NCI-H2171 treated with DMSO at 0.1 percent for 48 hours (cell line): ENCODE measurements at regions not wholly inside any gene's neighbourhood (a gene's known extent, or its start where the extent isn't known, plus 50 kb on each side); places are given as distances from the start of the nearest gene placed in this dataset.
A peak's percentile ranks its signal among the peaks of the same experiment; 100 is the strongest.

Experiments
- DNase-seq: peaks from one replicate; lab custom pipeline; 2025; lab: John Stamatoyannopoulos, UW

GRCh38 chr6:121499666-121500065 is 64.2 kb downstream of the GJA1 start:
- no peak for DNase-seq

- DNase-seq, result no peak
Observed at GRCh38 chr6:121503589-121503991, 68.1 kb downstream of the GJA1 start.

- DNase-seq, result no peak
Observed at GRCh38 chr6:121504227-121504626, 68.8 kb downstream of the GJA1 start.

DNA sequence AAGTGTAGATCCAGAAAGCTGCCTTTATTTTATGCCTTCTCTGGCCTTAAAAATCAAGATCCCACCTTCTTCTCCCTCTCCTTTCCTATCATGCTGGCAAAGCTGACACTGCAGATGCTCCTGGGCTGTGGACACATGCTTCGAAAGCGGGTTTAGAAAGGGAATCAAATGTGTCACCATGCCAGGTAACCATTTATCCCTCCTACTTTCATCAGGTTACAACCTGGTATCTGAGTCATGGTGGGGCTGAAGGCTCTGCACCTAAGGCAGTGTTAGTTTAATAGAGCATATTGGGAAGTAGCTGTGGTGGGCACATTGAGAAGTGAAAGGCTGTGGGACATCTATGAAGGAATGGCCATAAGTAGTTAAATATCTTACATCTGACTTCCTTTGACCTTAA is 69.8 kb downstream of the GJA1 start:
- DNase-seq, result no peak

- DNase-seq, result no peak
Observed at GRCh38 chr6:121506761-121507754, 71.6 kb downstream of the GJA1 start.

DNA sequence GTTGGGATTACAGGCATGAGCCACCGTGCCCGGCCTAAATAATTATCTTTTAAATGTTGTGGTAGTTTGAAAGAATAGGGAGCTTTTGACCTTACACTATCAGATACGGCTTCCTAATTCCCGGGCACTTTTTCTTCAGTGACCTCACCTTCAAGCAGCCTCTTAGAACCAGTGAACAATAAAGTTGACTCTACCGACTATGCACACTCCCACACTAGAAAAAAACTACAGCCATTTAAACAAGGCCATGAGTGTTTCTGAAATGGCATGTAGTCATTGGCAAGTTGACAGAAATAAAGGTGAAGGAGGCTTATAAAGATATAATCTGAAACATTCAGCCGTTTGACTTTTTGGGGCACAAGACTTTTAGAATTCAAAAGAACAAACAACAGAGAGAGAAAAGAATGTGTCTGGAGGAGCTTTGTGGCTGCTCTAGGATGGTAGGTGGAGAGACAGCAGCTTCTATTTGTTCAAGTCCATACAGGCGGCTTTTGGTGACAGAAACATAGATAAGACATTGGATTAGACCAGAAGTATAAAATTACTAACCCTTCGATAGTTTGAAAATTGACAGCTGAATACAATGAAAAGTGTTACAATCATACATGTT is 75.2 kb downstream of the GJA1 start:
- peak; percentile 3 for DNase-seq

DNA sequence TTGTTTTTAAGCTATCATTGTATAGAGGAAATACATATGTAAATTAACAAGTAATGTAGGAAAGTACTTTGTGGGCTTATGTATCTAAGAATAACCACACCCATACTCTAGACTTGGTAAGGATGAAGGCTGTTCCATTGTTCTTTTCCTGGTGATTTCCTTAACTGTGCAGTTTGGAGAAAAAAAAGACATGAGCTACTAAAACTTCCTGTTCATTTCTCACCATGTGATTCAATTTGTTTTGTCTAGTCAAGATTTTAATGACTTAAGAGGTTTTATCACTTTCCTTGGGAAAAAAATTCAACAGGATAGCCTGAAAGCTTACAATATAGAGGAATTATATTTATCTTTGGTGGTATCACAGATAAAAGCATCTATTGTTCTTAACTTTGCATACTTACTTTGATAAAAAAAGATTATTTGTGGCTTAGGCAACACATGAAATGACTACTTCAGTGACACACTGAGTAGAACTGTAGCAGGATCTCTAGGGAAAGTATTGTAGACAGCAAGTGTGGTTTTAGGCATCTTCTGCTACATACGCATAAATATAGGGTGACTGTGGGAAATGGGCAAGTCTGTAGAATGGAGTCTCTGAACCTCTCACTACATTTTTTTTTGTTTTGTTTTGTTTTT is 80.3 kb downstream of the GJA1 start:
- DNase-seq, result no peak

DNA sequence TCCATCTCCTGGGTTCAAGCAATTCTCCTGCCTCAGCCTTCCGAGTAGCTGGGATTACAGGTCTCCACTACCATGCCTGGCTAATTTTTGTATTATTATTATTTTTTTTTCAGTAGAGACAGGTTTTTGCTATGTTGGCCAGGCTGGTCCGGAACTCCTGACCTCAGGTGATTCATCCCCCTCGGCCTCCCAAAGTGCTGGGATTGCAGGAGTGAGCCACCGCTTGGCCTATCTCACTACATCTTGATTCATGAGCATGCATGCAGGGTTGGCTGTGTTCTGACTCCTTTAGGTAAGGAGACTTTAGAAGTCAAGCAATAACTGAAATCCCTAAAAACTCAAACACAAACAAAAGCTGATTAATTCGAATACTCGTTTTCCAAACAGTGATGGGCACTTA is 80.9 kb downstream of the GJA1 start:
- no peak for DNase-seq

GRCh38 chr6:121520337-121521163 is 85.1 kb downstream of the GJA1 start:
- no peak for DNase-seq

DNA sequence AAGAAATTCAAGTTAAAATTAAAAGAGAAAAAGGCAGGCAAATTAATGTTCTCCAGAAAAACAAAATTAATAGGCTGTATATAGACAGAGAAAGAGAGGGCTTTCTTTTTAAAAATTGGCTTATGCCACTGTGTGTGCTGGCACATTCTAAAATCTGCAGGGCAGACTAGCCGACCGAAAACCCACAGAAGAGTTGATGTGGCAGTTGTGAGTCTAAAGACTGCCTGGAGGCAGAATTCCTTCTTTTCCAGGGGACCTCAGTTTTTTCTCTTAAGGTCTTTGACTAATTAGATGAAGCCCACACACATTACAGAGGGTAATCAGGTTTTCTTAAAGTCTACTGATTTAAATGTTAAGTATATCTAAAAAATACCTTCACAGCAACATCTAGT is 85.7 kb downstream of the GJA1 start:
- no peak for DNase-seq

GRCh38 chr6:121522265-121522664 is 86.8 kb downstream of the GJA1 start:
- no peak for DNase-seq

- DNase-seq, result no peak
Observed at GRCh38 chr6:121522771-121523386, 87.4 kb downstream of the GJA1 start.

GRCh38 chr6:121523628-121524027 is 88.2 kb downstream of the GJA1 start:
- DNase-seq, result no peak

DNA sequence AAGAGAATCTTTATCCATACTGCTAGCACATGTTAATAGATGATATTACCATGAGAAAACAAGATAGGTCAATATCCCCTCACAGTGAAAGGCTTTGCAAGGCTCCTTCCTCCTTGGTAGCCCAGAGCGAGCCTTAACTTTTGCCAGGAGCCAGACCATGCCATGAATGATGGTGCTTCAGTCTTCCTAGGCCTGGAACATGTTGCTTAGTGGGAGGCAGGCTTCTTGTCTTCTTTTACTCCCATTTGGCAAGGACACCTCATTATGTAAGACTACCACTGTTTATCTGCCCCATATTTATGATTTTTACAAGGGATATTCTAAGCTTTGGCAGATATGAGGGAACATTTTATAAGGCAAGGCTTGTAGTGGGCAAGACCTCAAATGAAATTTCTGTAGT is 90.8 kb downstream of the GJA1 start:
- DNase-seq, result no peak

- no peak for DNase-seq
Observed at GRCh38 chr6:121531658-121532169, 96.3 kb downstream of the GJA1 start.

DNA sequence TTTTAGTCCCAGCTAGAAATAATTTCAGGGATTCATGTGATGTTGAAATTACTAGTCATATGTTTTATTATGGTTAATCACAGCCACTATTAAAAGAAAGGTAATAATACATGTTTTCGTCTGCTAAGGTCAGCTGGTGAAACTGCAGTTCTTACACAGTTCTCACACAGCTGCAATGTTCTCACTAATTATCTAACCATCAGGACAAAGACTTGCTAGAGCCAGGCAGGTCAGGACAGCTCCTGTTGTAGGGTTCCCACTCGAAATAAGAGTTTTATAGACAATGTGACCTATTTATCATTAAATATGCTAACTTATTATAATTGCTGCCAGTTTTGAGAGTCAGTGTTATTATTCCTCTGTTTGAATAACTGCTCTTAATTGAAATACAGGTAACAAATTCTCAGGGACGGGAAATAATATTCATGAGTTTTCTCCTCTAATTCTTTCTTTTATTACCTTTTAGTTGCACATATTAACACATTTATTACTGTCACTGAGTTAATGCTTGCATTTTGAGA is 97.9 kb downstream of the GJA1 start:
- peak; percentile 3 for DNase-seq

DNA sequence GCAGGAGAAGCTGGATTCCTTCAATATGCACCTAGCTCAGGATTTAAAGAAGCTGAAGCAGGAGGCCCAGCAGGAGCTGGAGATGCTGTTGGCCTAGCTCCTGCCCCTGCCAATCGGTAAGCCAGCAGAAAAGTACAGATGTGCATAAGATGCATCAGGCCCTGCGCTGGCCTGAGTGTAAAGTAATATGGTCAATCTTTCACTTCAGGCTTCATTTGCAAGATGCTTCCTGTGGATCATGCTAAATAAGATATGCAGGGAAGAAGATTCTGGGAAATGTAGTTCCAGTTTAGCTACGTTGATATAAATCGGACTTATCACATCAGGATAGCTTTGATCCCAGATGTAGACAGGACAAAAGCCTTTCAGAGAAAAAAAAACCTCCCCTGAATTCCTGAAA is 100.3 kb downstream of the GJA1 start:
- no peak for DNase-seq

DNA sequence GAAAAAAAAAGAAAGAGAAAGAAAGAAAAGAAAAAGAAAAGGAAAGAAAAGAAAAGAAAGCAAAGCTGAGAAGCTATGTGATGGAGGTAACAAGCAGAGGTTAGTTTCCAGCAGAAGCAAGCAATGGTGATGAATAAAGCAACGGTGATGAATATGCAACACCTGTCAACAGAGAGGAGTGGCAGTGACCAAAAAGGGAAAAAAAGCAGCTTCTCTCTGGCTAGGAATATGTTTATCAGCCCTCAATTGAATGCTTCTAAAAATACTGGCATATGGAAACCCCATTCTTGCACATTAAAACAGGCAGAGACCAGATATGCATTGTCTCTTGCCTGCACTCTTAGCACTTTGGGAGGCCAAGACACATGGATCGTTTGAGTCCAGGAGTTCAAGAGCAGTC is 100.9 kb downstream of the GJA1 start:
- no peak for DNase-seq

GRCh38 chr6:121539439-121539838 is 104.0 kb downstream of the GJA1 start:
- DNase-seq, result no peak

DNA sequence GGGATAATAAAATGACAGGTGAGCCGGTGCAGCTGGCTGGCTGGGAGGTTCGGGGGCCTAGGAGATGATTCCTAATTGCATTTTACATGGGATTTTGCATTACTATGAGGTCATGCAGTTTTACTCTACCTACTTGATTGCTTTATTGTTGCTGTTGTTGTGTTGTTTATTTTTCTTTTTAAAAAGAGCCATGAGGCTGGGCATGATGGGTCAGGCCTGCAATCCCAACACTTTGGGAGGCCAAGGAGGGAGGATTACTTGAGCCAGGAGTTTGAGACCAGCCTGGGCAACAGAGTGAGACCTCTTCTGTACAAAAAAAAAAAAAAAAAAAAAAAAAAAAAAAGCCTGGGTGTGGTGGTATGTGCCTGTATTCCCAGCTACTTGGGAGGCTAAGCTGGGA is 104.8 kb downstream of the GJA1 start:
- DNase-seq, result no peak

DNA sequence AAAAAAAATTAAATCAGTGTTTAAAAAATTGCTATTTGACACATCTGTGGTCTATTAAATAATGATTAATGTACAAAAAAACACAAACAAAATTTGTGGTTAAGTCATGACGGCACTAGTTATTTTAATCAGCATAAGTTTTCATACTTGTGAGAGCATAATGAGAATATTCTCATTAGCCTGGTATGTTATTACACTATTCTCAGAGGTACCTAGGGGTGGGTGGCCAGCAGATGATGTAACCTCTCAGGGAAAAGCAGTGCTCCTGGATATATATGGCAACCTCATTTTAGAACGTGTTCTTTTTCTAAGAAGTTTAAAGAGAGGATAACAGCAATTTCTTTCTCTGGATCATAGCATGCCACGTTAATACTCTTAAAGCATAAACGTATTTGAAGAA is 109.2 kb downstream of the GJA1 start:
- no peak for DNase-seq
